GM12891 (cell line): ENCODE measurements at regions not wholly inside any gene's neighbourhood (a gene's known extent, or its start where the extent isn't known, plus 50 kb on each side); places are given as distances from the start of the nearest gene placed in this dataset.

Experiments used
- DNase-seq: peaks from one replicate; pipeline ENCODE4 v3.0.0; 2011; ENCODE audit warnings: low spot score; ENCODE audit not compliant: insufficient read length
- FAIRE-seq: peaks from 2 replicates; lab custom pipeline; 2011; peaks lifted over from hg19 to GRCh38; lab: Jason Lieb, UNC
- PAX5 ChIP-seq: IDR thresholded peaks from 2 replicates; pipeline ENCODE4 v1.6.1; 2011; ENCODE audit warnings: low read length, moderate library complexity, mild to moderate bottlenecking; ENCODE audit not compliant: insufficient read depth, severe bottlenecking
- POLR2A ChIP-seq: IDR thresholded peaks from 2 replicates; pipeline ENCODE4 v1.6.1; 2011; ENCODE audit warnings: low read depth, low read length, control low read depth
- POLR2AphosphoS5 ChIP-seq: IDR thresholded peaks from 2 replicates; pipeline ENCODE4 v1.6.1; 2011; ENCODE audit warnings: low read depth, low read length, control low read depth
- POU2F2 ChIP-seq: IDR thresholded peaks from 2 replicates; pipeline ENCODE4 v1.6.1; 2011; ENCODE audit warnings: low read depth, mild to moderate bottlenecking, control low read depth, low read length, moderate library complexity
- SPI1 ChIP-seq: IDR thresholded peaks from 2 replicates; pipeline ENCODE4 v1.6.1; 2011; ENCODE audit warnings: low read depth, low read length, control low read depth
- TAF1 ChIP-seq: IDR thresholded peaks from 2 replicates; pipeline ENCODE4 v1.6.1; 2011; ENCODE audit warnings: low read depth, low read length, control low read depth

DNA sequence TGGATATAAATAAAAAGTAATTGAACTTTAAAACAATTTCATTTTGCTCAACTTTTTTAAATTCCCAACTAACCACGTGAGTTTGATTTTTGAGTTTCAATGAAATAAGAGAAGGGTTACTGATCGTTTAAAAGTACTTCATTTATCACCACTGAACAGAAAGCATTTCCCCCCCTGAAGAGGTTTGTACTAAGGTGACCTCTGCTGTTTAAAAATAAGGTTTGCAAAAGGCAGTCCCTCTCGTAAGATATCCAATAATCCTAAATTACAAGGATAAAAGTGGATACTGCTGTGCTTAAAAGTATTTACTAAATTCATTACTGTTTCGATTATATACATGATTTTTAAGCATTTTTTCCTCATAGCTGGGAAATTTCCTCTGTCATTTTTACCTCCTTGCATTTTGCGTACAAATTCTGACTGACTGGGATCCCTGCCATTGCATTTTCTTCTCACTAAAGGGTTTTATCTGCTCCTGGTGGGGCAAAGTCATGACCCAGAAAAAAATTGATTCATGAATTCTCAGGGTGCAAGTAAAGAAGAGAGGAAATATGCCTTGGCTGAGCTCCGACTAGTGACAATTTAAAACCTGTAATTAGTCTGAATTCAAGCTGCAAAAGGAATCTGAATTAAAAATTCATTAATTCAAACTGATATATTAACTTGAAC, 463.8 kb downstream of the PRKD1 start:
- DNase-seq (no peak), FAIRE-seq (no peak)
- TF ChIP-seq PAX5 (no peak), POLR2A (no peak), POLR2AphosphoS5 (no peak), SPI1 (no peak), POU2F2 (no peak), TAF1 (no peak)

DNA sequence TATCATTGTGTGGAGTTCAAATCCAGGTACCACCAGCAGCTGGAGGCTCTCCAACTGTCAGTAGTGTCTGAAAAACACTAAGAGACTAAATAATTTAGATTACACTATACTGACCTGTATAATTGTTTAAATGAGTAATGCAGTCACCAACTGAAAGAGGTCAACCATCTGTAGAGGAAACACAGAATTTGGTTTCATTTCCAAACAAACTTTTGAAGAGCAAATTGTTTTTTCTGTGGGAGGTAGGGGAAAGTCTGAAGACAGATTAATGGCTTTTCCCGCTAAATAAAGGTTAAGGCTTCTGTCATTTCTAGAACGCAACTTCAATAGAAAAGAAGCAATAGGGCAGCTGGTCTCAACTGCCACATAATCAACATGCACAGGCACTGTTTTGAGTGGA, 462.6 kb downstream of the PRKD1 start:
- DNase-seq, result no peak
- no peak for FAIRE-seq
- TF ChIP-seq POU2F2 (no peak), SPI1 (no peak), POLR2A (no peak), TAF1 (no peak), PAX5 (no peak), POLR2AphosphoS5 (no peak)

DNA sequence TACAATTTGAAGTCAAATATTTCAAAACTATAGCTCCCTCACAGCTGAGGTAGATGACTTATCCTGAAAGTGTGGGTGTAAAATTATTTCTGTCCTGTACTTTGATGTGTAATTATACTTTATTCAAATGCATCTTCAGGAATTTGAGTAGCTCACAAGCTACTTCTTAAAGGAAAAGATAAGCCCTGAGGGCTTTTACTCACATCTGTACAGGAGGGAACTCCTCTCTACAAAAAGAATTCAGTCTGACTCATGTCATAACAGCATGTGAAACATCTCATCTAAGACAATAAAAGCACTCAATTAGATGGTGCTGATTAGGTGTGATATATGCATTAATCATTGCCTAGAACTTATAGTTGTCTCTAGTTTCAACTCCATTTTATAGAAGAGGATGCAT, 452.0 kb downstream of the PRKD1 start:
- no peak for TF ChIP-seq POU2F2
- no peak for TF ChIP-seq TAF1
- no peak for TF ChIP-seq POLR2AphosphoS5
- TF ChIP-seq POLR2A, result no peak
- TF ChIP-seq SPI1, result no peak
- no peak for TF ChIP-seq PAX5
- DNase-seq, result no peak
- FAIRE-seq, result no peak

DNA sequence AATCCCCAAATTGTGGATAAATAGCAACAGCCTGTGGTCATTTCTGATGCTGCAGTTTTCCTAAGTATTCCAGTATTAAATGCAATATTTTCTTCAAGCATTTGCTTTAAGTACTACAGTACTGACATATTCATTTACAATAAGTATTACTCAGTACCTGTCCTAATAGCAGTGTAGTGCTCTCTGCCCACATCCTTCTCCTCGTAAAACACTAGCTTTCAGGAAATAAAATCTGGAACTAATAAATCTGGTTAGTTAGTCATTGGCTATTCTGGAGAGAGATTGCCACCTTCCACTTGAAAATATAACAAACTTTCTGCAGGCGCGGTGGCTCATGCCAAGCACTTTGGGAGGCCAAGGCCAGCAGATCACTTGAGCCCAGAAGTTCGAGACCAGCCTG, 441.5 kb downstream of the PRKD1 start:
- no peak for DNase-seq
- TF ChIP-seq TAF1, result no peak
- TF ChIP-seq POLR2A, result no peak
- TF ChIP-seq PAX5, result no peak
- no peak for TF ChIP-seq SPI1
- TF ChIP-seq POU2F2, result no peak
- no peak for TF ChIP-seq POLR2AphosphoS5
- no peak for FAIRE-seq

DNA sequence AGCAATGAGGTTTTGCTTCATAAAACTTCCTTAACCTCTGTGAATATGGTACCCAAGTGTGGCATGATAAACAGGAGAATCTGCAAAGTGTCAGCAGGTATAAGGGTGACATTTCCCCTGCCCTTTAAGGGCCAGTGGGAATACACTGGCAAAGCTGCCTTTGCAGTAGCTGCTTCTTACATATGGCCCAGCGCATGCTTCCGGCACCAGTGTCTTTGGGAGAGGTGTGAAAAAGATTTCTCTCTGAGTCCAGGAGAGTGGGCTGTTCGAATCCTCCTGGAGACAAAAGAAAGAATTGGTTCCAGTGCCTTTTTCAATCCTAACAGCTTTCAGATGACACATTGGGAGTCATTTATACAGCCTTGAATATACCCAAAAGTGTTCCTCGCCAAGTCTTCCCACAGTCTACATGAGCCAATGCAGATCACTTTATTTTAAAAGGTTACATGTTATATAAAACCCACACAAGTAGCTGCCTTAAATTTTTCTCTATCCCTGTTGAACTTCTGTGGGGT, 437.7 kb downstream of the PRKD1 start:
- FAIRE-seq (no peak), DNase-seq (no peak)
- TF ChIP-seq POLR2A, result no peak
- TF ChIP-seq POLR2AphosphoS5, result no peak
- TF ChIP-seq TAF1, result no peak
- no peak for TF ChIP-seq POU2F2
- no peak for TF ChIP-seq PAX5
- no peak for TF ChIP-seq SPI1

DNA sequence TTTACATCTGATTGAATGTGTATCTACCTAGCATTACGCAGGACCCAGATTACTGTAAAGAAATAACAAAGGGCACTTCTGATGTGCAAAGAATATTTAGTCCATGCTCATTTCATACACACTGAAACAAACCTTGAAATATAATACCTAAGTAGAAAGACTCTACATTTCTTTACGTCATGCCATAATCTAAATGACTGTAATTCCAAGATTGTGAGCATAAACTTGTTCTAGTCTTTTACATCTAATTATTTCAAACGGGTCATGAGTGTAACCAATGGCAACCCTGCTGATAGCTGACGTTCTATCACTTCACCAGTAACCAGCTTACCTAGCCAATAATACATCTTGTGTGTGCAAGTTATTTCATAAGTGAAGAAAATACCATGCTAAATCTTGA, 433.8 kb downstream of the PRKD1 start:
- DNase-seq, result no peak
- TF ChIP-seq POLR2A (no peak), TAF1 (no peak), POLR2AphosphoS5 (no peak), POU2F2 (no peak), PAX5 (no peak), SPI1 (no peak)
- FAIRE-seq, result no peak

DNA sequence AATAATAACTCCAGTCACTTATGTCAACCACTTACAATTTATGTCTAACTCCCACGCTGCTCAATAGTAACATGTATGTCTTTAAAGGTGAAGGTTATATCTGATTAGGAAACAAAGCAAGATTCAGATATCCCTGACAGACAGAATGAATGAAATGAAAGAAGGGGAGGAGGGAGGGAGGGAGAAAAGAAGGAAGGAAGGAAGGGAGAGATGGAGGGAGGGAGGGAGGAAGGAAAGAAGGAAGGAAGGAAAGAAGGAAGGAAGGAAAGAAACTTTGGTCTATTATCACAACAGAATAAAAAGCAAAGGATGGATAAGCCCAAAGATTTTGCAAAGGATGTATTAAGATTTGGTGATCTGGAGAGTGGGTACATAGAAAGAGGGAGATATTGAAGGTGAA, 433.3 kb downstream of the PRKD1 start:
- FAIRE-seq (no peak), DNase-seq (no peak)

DNA sequence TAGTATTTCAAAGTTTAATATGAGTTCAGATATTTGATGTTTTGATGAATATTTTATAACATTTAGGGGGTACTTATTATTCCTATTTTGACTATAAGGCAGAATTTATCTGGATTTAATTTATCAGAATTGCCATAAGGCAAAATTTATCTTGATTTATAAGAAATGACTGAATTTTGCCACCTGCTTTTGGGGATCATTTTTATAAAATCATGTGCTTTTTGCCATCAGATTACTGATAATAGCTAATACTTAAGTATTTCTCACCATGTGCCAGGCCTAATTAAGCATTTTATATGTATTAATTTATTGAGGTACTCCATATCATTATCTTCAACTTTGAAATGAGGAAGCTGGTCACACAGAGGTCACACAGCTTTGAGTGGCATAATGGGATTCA, 423.7 kb downstream of the PRKD1 start:
- DNase-seq, result no peak
- TF ChIP-seq PAX5, result no peak
- no peak for TF ChIP-seq POU2F2
- no peak for TF ChIP-seq POLR2AphosphoS5
- TF ChIP-seq POLR2A, result no peak
- no peak for TF ChIP-seq SPI1
- TF ChIP-seq TAF1, result no peak
- FAIRE-seq, result no peak

More for the DNA sequence above, 433.3 kb downstream of the PRKD1 start:
- no peak for TF ChIP-seq TAF1
- TF ChIP-seq POLR2A, result no peak
- no peak for TF ChIP-seq POLR2AphosphoS5
- no peak for TF ChIP-seq SPI1
- TF ChIP-seq PAX5, result no peak
- TF ChIP-seq POU2F2, result no peak

DNA sequence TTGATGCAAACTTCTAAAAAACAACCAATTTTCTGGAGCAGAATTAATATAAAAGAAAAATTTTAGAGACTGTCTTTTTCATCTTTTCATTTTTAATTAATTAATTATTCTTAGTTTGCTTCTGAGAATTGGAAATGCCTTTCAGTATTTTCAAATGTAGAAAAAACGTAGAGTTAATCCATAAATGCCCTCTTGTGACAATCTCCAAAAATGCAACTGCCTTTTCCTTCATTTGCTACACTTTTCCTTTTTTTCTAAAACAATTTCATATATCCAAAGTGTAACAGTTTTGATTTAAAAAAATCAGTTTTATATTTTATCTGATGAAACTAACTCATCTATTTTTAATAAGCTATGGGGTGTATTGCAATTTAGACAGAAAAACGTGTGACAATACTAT, 409.3 kb downstream of the PRKD1 start:
- no peak for TF ChIP-seq TAF1
- TF ChIP-seq POU2F2, result no peak
- TF ChIP-seq POLR2A, result no peak
- no peak for TF ChIP-seq PAX5
- TF ChIP-seq SPI1, result no peak
- TF ChIP-seq POLR2AphosphoS5, result no peak
- FAIRE-seq, result no peak
- no peak for DNase-seq
